Thoracic aorta (tissue), 2 donors: ENCODE measurements at regions not wholly inside any gene's neighbourhood (a gene's known extent, or its start where the extent isn't known, plus 50 kb on each side); places are given as distances from the start of the nearest gene placed in this dataset.

Experiments used
- ATAC-seq: fragments of 150-250 bp; one replicate; pipeline ENCODE4 v1.8.0; 2017; ENCODE audit warnings: low read depth; ENCODE audit not compliant: insufficient number of reproducible peaks, low FRiP score
- DNase-seq: peaks from one replicate; pipeline ENCODE4 v3.0.0-alpha.2; 2020; ENCODE audit warnings: low spot score
- H3K27ac ChIP-seq, 2 donors: fragments of 200-600 bp; sonication (generic); 1 replicate in 1 of 2; 2 replicates in 1 of 2; pipeline ENCODE4 v1.5.1; 2016; ENCODE audit warnings: mild to moderate bottlenecking in 2 of 2, moderate library complexity in 2 of 2
- H3K27me3 ChIP-seq: fragments of 200-600 bp; sonication (generic); replicated peaks from 2 replicates; pipeline ENCODE4 v1.6.0; 2016; ENCODE audit warnings: mild to moderate bottlenecking; ENCODE audit not compliant: insufficient read depth
- H3K36me3 ChIP-seq: fragments of 200-600 bp; sonication (generic); one replicate; pipeline ENCODE4 v1.5.1; 2016
- H3K4me1 ChIP-seq, 2 donors: fragments of 200-600 bp; sonication (generic); 1 replicate in 1 of 2; 2 replicates in 1 of 2; pipeline versions ENCODE4 v1.5.1 to v1.6.0; 2016; ENCODE audit warnings: low read depth in 2 of 2, mild to moderate bottlenecking in 1 of 2; ENCODE audit not compliant: control insufficient read depth in 1 of 2
- H3K4me3 ChIP-seq: fragments of 200-600 bp; sonication (generic); 2 replicates; pipeline ENCODE4 v1.5.1; 2016; ENCODE audit warnings: mild to moderate bottlenecking
- H3K9me3 ChIP-seq: fragments of 200-600 bp; sonication (generic); 2 replicates; pipeline ENCODE4 v1.5.1; 2016
- CTCF ChIP-seq: fragments of 200-600 bp; sonication (generic); IDR thresholded peaks from one replicate; pipeline ENCODE4 v1.5.1; 2019; ENCODE audit warnings: antibody characterized with exemption

GRCh38 chr21:33133892-33134291 is 64.0 kb downstream of the OLIG1 start:
- ATAC-seq (no peak), DNase-seq (no peak)
- Histone ChIP-seq H3K4me3 (no peak overlapping the region), H3K27me3 (peaks cover 6% of the 10 kb centered on the region), H3K9me3 (no peaks in the 10 kb centered on the region), H3K36me3 (no peaks in the 10 kb centered on the region), H3K27ac (no peak overlapping the region), H3K4me1 (no peaks in the 10 kb centered on the region)
- no peak for TF ChIP-seq CTCF

- Histone ChIP-seq H3K27ac (no peak overlapping the region), H3K4me1 (no peaks in the 10 kb centered on the region), H3K9me3 (no peaks in the 10 kb centered on the region), H3K27me3 (peaks cover 6% of the 10 kb centered on the region), H3K4me3 (no peak overlapping the region), H3K36me3 (no peaks in the 10 kb centered on the region)
- no peak for ATAC-seq
- no peak for DNase-seq
- no peak for TF ChIP-seq CTCF
Observed at GRCh38 chr21:33135925-33136324, 66.0 kb downstream of the OLIG1 start.

GRCh38 chr21:33136847-33137502 is 67.0 kb downstream of the OLIG1 start:
- H3K4me1 ChIP-seq: no peaks in the 10 kb centered on the region
- ATAC-seq (no peak), DNase-seq (no peak)
- no peaks in the 10 kb centered on the region for H3K27me3 ChIP-seq
- no peak overlapping the region for H3K4me3 ChIP-seq
- no peak for TF ChIP-seq CTCF
- no peak overlapping the region for H3K27ac ChIP-seq
- no peaks in the 10 kb centered on the region for H3K9me3 ChIP-seq
- H3K36me3 ChIP-seq: no peaks in the 10 kb centered on the region

DNA sequence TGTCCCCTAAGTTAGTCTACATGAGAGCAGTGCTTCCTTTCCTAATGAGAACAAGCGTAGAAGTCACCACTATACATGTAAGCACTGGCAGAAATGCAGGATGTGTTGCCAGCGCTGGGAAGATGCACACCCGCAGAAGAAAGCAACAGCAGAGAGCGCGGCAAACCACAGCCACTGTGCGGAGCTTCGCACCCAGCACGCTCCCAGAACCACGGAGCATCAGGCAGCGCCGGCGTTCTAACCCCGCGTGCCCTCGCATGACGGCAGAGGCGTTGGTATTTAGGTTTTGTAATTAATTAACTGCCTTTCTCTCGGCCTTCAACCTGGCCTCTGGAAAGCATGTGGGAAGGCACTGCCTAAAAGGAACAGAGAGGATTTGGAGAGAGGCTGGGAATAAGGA is 69.1 kb downstream of the OLIG1 start:
- no peak overlapping the region for H3K27ac ChIP-seq
- H3K4me3 ChIP-seq: no peak overlapping the region
- DNase-seq (no peak), ATAC-seq (no peak)
- H3K27me3 ChIP-seq: no peaks in the 10 kb centered on the region
- H3K36me3 ChIP-seq: no peaks in the 10 kb centered on the region
- no peaks in the 10 kb centered on the region for H3K9me3 ChIP-seq
- H3K4me1 ChIP-seq: no peaks in the 10 kb centered on the region
- TF ChIP-seq CTCF: no peak

DNA sequence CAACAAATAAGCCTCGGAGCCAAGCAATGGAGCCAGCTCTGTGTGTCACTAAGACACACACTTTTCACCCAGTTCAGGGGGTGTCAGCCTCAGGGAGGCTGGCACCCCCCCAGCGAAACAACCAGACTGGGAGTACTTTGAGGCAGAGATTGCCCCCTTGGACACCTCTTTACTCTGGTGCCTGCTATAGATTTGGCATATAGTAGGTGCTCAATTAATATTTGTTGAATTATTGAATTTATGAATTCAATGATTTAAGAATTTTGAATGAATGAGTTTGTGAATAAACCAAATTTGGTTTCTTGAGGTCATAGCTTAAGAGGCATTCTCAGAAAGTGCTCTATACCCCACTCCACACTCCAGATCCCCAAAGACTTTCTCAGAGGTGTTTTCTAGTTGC is 70.3 kb downstream of the OLIG1 start:
- ATAC-seq (no peak), DNase-seq (no peak)
- H3K36me3 ChIP-seq: no peaks in the 10 kb centered on the region
- TF ChIP-seq CTCF: no peak
- H3K4me1 ChIP-seq: no peaks in the 10 kb centered on the region
- H3K4me3 ChIP-seq: no peak overlapping the region
- H3K9me3 ChIP-seq: no peaks in the 10 kb centered on the region
- no peak overlapping the region for H3K27ac ChIP-seq
- H3K27me3 ChIP-seq: no peaks in the 10 kb centered on the region
